ENCODE measurements at regions not wholly inside any gene's neighbourhood (a gene's known extent, or its start where the extent isn't known, plus 50 kb on each side); places are given as distances from the start of the nearest gene placed in this dataset.

DNA sequence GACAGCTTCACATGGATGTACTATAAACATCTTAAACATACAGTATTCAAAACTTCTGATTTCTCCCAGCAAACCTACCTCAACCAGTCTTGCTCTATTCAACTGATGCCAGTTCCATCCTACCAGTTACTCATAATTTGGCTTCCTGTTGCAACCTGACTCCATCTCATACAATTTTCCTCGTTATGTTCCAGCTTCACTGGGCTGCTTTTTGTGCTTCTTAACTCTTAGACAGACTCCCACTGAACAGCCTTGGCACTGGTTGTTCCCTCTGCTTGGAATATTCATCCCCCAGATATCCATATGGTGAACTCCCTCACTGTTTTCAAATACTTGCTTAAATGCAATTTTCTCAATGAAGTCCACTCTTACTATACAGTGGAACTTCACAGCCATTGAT, 249.2 kb downstream of the AEBP2 start:
- DNase-seq (ENCODE audit: low spot score) (no peak), ATAC-seq (no peak)
- POLR2A ChIA-PET: no interaction called here
- Mint-ChIP-seq H3K9me3 (peaks cover 9% of the 10 kb centered on the region), H3K36me3 (no peaks in the 10 kb centered on the region), H3K27ac (no peak overlapping the region), H3K4me1 (no peaks in the 10 kb centered on the region), H3K27me3 (ENCODE audit: low read depth) (no peaks in the 10 kb centered on the region), H3K4me3 (no peak overlapping the region)
- TF ChIP-seq, protein P1, sequence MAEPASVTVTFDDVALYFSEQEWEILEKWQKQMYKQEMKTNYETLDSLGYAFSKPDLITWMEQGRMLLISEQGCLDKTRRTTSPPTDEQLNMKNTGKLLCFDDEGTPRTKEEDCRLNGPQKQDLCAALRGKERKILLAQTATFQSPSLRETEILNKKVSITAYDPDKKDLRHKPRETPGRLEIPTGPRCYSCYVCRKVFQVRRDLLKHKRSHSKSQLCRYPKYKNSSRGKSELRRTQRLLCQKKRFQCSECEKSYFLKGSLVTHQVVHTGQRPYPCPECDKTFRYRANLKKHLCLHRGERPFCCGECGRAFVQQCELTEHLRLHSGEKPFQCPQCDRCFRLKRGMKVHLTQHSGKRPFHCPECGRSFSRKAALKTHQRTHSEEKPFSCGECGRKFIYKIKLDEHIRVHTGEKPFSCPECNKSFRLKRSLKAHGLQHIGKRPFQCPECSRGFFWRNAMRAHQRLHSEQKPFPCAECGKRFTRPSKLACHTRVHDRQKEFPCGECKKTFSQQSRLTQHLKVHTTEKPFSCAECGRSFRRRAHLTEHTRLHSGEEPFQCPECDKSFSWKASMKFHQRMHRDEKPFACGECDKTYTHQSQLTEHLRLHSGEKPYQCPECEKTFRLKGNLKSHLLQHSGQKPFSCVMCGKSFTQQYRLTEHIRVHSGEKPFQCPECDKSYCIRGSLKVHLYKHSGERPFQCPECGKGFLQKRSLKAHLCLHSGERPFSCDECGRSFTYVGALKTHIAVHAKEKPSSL (CRISPR knock-in tag; conservative IDR thresholded peaks at IDR 0.05): no peak
- no peak for TF ChIP-seq FOXJ3 (CRISPR knock-in tag; IDR thresholded peaks at IDR 0.05; ENCODE audit: borderline replicate concordance)
- CTCF ChIA-PET: no interaction called here

DNA sequence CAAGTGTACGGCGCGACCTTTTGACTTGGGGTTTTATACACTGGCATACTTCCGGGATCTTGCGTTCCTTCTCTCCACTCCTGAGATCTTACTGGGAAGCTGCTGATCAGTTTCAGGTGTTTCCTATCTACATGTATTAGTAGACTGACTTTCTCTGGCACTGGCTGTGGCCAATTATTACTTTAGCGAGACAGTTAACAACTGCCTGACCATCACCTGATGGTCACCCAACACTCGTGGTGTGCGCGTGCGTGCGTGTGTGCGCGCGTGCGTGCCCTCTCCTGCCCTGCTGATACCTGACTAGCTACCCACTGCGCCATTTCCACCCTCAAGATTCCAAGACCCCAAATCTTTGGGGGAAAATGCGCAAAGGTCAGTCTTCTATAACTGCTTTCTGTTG, 249.9 kb downstream of the AEBP2 start:
- H3K36me3 Mint-ChIP-seq: no peaks in the 10 kb centered on the region
- ATAC-seq (no peak), DNase-seq (ENCODE audit: low spot score) (no peak)
- H3K4me3 Mint-ChIP-seq: no peak overlapping the region
- H3K27ac Mint-ChIP-seq: no peak overlapping the region
- no peak for TF ChIP-seq TCF7 (CRISPR knock-in tag; IDR thresholded peaks at IDR 0.05; ENCODE audit: low read depth)
- no peak for TF ChIP-seq USF1 (CRISPR knock-in tag; IDR thresholded peaks at IDR 0.05)
- no peak for TF ChIP-seq E2F4 (CRISPR knock-in tag; IDR thresholded peaks at IDR 0.05; ENCODE audit: borderline replicate concordance, low read depth)
- no peak for TF ChIP-seq ATF1 (CRISPR knock-in tag; IDR thresholded peaks at IDR 0.05)
- no peak for TF ChIP-seq ZNF512 (CRISPR knock-in tag; IDR thresholded peaks at IDR 0.05; ENCODE audit: borderline replicate concordance)
- TF ChIP-seq EMX1 (CRISPR knock-in tag; IDR thresholded peaks at IDR 0.05): no peak
- TF ChIP-seq, protein P2, sequence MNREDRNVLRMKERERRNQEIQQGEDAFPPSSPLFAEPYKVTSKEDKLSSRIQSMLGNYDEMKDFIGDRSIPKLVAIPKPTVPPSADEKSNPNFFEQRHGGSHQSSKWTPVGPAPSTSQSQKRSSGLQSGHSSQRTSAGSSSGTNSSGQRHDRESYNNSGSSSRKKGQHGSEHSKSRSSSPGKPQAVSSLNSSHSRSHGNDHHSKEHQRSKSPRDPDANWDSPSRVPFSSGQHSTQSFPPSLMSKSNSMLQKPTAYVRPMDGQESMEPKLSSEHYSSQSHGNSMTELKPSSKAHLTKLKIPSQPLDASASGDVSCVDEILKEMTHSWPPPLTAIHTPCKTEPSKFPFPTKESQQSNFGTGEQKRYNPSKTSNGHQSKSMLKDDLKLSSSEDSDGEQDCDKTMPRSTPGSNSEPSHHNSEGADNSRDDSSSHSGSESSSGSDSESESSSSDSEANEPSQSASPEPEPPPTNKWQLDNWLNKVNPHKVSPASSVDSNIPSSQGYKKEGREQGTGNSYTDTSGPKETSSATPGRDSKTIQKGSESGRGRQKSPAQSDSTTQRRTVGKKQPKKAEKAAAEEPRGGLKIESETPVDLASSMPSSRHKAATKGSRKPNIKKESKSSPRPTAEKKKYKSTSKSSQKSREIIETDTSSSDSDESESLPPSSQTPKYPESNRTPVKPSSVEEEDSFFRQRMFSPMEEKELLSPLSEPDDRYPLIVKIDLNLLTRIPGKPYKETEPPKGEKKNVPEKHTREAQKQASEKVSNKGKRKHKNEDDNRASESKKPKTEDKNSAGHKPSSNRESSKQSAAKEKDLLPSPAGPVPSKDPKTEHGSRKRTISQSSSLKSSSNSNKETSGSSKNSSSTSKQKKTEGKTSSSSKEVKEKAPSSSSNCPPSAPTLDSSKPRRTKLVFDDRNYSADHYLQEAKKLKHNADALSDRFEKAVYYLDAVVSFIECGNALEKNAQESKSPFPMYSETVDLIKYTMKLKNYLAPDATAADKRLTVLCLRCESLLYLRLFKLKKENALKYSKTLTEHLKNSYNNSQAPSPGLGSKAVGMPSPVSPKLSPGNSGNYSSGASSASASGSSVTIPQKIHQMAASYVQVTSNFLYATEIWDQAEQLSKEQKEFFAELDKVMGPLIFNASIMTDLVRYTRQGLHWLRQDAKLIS (CRISPR knock-in tag; IDR thresholded peaks at IDR 0.05; ENCODE audit: borderline replicate concordance): no peak
- TF ChIP-seq JAZF1 (CRISPR knock-in tag; IDR thresholded peaks at IDR 0.05): no peak
- TF ChIP-seq GTF2I (CRISPR knock-in tag; conservative IDR thresholded peaks at IDR 0.05): no peak
- TF ChIP-seq CREM (CRISPR knock-in tag; IDR thresholded peaks at IDR 0.05): no peak
- POLR2A ChIA-PET: no interaction called here
- peaks cover 9% of the 10 kb centered on the region for H3K9me3 Mint-ChIP-seq
- H3K4me1 Mint-ChIP-seq: no peaks in the 10 kb centered on the region
- CTCF ChIA-PET: no interaction called here
- H3K27me3 Mint-ChIP-seq (ENCODE audit: low read depth): no peaks in the 10 kb centered on the region

GRCh38 chr12:19689801-19690472, 250.6 kb downstream of the AEBP2 start:
- CTCF ChIA-PET: no interaction called here
- Mint-ChIP-seq H3K4me3 (no peak overlapping the region), H3K27ac (no peak overlapping the region), H3K4me1 (no peaks in the 10 kb centered on the region; the same call in 1 of the 2 replicates), H3K27me3 (ENCODE audit: low read depth) (no peaks in the 10 kb centered on the region), H3K36me3 (no peaks in the 10 kb centered on the region), H3K9me3 (peaks cover 9% of the 10 kb centered on the region)
- ATAC-seq: no peak
- DNase-seq (ENCODE audit: low spot score): no peak
- POLR2A ChIA-PET: no interaction called here
- no peak for TF ChIP-seq ZNF671 (CRISPR knock-in tag; IDR thresholded peaks at IDR 0.05)
- TF ChIP-seq, protein P3, sequence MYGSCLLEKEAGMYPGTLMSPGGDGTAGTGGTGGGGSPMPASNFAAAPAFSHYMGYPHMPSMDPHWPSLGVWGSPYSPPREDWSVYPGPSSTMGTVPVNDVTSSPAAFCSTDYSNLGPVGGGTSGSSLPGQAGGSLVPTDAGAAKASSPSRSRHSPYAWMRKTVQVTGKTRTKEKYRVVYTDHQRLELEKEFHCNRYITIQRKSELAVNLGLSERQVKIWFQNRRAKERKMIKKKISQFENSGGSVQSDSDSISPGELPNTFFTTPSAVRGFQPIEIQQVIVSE (CRISPR knock-in tag; IDR thresholded peaks at IDR 0.05; ENCODE audit: borderline replicate concordance): no peak
- no peak for TF ChIP-seq ZNF512 (CRISPR knock-in tag; IDR thresholded peaks at IDR 0.05; ENCODE audit: borderline replicate concordance)
- TF ChIP-seq, protein P4, sequence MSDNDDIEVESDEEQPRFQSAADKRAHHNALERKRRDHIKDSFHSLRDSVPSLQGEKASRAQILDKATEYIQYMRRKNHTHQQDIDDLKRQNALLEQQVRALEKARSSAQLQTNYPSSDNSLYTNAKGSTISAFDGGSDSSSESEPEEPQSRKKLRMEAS (CRISPR knock-in tag; IDR thresholded peaks at IDR 0.05): no peak
- TF ChIP-seq MYBL2 (CRISPR knock-in tag; IDR thresholded peaks at IDR 0.05): no peak
